H9 (cell line): ENCODE measurements at regions not wholly inside any gene's neighbourhood (a gene's known extent, or its start where the extent isn't known, plus 50 kb on each side); places are given as distances from the start of the nearest gene placed in this dataset.

Experiments used
- DNase-seq: peaks from one replicate; pipeline ENCODE4 v3.0.0-alpha.2; 2017
- H2AFZ ChIP-seq: one replicate; pipeline ENCODE4 v1.6.1; 2013; ENCODE audit warnings: mild to moderate bottlenecking, low read length, control low read depth, moderate library complexity
- H2AK5ac ChIP-seq: 2 replicates; pipeline ENCODE4 v1.6.1; 2013; ENCODE audit warnings: low read length, control low read depth, mixed read lengths; ENCODE audit not compliant: insufficient read length
- H2BK120ac ChIP-seq: one replicate; pipeline ENCODE4 v1.6.1; 2013; ENCODE audit warnings: low read depth, mild to moderate bottlenecking, low read length, control low read depth, inconsistent platforms; ENCODE audit not compliant: poor library complexity, severe bottlenecking
- H2BK12ac ChIP-seq: 2 replicates; pipeline ENCODE4 v1.6.1; 2013; ENCODE audit warnings: low read length, control low read depth, mixed read lengths, low read depth; ENCODE audit not compliant: insufficient read length
- H2BK15ac ChIP-seq: 2 replicates; pipeline ENCODE4 v1.6.1; 2013; ENCODE audit warnings: low read depth, low read length, control low read depth
- H2BK20ac ChIP-seq: one replicate; pipeline ENCODE4 v1.6.1; 2013; ENCODE audit warnings: low read depth, mild to moderate bottlenecking, low read length, control low read depth, inconsistent platforms; ENCODE audit not compliant: poor library complexity, severe bottlenecking
- H2BK5ac ChIP-seq: 2 replicates; pipeline ENCODE4 v1.6.1; 2013; ENCODE audit warnings: low read length, control low read depth, mixed read lengths; ENCODE audit not compliant: insufficient read length
- H3K14ac ChIP-seq: 2 replicates; pipeline ENCODE4 v1.6.1; 2013; ENCODE audit warnings: low read length, control low read depth; ENCODE audit not compliant: insufficient read depth
- H3K18ac ChIP-seq: 2 replicates; pipeline ENCODE4 v1.6.1; 2013; ENCODE audit warnings: low read depth, mild to moderate bottlenecking, mixed read lengths, low read length, control low read depth; ENCODE audit not compliant: insufficient read length
- H3K23ac ChIP-seq: 2 replicates; pipeline ENCODE4 v1.6.1; 2013; ENCODE audit warnings: low read length, control low read depth, mixed read lengths, low read depth; ENCODE audit not compliant: insufficient read length
- H3K23me2 ChIP-seq: 2 replicates; pipeline ENCODE4 v1.6.1; 2013; ENCODE audit warnings: low read depth, mild to moderate bottlenecking, mixed read lengths, low read length, control low read depth; ENCODE audit not compliant: insufficient read length, poor library complexity, severe bottlenecking
- H3K27ac ChIP-seq: 2 replicates; pipeline ENCODE4 v1.5.1; 2013; ENCODE audit warnings: low read length, control low read depth, mixed read lengths, low read depth; ENCODE audit not compliant: insufficient read length
- H3K27me3 ChIP-seq: 2 replicates; pipeline ENCODE4 v1.6.1; 2013; ENCODE audit warnings: low read length, control low read depth, inconsistent platforms; ENCODE audit not compliant: insufficient read depth
- H3K4ac ChIP-seq: 2 replicates; pipeline ENCODE4 v1.6.1; 2013; ENCODE audit warnings: low read depth, mild to moderate bottlenecking, control low read depth, inconsistent platforms, low read length, moderate library complexity
- H3K4me1 ChIP-seq: 2 replicates; pipeline ENCODE4 v1.6.1; 2013; ENCODE audit warnings: low read length, control low read depth, inconsistent platforms; ENCODE audit not compliant: insufficient read depth
- H3K4me2 ChIP-seq: 2 replicates; pipeline ENCODE4 v1.6.1; 2013; ENCODE audit warnings: low read length, control low read depth, mixed read lengths; ENCODE audit not compliant: insufficient read length, insufficient read depth
- H3K56ac ChIP-seq: 2 replicates; pipeline ENCODE4 v1.6.1; 2013; ENCODE audit warnings: low read depth, mild to moderate bottlenecking, mixed read lengths, low read length, control low read depth; ENCODE audit not compliant: insufficient read length
- H3K79me1 ChIP-seq: 2 replicates; pipeline ENCODE4 v1.6.1; 2013; ENCODE audit warnings: low read depth, mild to moderate bottlenecking, moderate library complexity, low read length, control low read depth, inconsistent platforms; ENCODE audit not compliant: insufficient read depth, poor library complexity, severe bottlenecking
- H3K79me2 ChIP-seq: 2 replicates; pipeline ENCODE4 v1.6.1; 2013; ENCODE audit warnings: low read length, control low read depth, inconsistent platforms; ENCODE audit not compliant: insufficient read depth
- H3K9ac ChIP-seq: 2 replicates; pipeline ENCODE4 v1.6.1; 2013; ENCODE audit warnings: low read length, control low read depth, mixed read lengths; ENCODE audit not compliant: insufficient read length; ENCODE audit errors: extremely low read depth
- H3K9me3 ChIP-seq: one replicate; pipeline ENCODE4 v1.6.1; 2013; ENCODE audit warnings: low read depth, low read length, inconsistent platforms; ENCODE audit not compliant: control insufficient read depth
- H3T11ph ChIP-seq: one replicate; pipeline ENCODE4 v1.6.1; 2013; ENCODE audit warnings: mild to moderate bottlenecking, low read length, control low read depth, inconsistent platforms
- H4K20me1 ChIP-seq: one replicate; pipeline ENCODE4 v1.6.1; 2013; ENCODE audit not compliant: control insufficient read depth, insufficient read length, insufficient read depth
- H4K5ac ChIP-seq: 2 replicates; pipeline ENCODE4 v1.6.1; 2013; ENCODE audit warnings: low read depth, mild to moderate bottlenecking, mixed read lengths, low read length, control low read depth; ENCODE audit not compliant: insufficient read length
- H4K8ac ChIP-seq: replicated peaks from 2 replicates; pipeline ENCODE4 v1.6.1; 2013; ENCODE audit warnings: low read length, control low read depth, mixed read lengths, low read depth; ENCODE audit not compliant: insufficient read length
- H4K91ac ChIP-seq: 2 replicates; pipeline ENCODE4 v1.6.1; 2013; ENCODE audit warnings: low read depth, mild to moderate bottlenecking, moderate library complexity, mixed read lengths, low read length, control low read depth; ENCODE audit not compliant: insufficient read length
- H3K27ac Mint-ChIP-seq, 3 experiments: 2 replicates in 2 of 3; 3 replicates in 1 of 3; pipeline ENCODE4 v1.8.0; 2020 to 2021; ENCODE audit warnings: mixed read lengths in 3 of 3, mild to moderate bottlenecking in 1 of 3, moderate library complexity in 1 of 3
- H3K27me3 Mint-ChIP-seq: 2 replicates; pipeline ENCODE4 v1.8.0; 2021; ENCODE audit warnings: low read depth, mild to moderate bottlenecking, moderate library complexity, mixed read lengths
- H3K36me3 Mint-ChIP-seq, 3 experiments: 2 replicates in 2 of 3; 3 replicates in 1 of 3; pipeline ENCODE4 v1.8.0; 2020 to 2021; ENCODE audit warnings: low read depth in 3 of 3, mixed read lengths in 3 of 3; ENCODE audit not compliant: insufficient read depth in 1 of 3
- H3K4me1 Mint-ChIP-seq, 2 experiments: 2 replicates each; pipeline ENCODE4 v1.8.0; 2020; ENCODE audit warnings: mixed read lengths in 2 of 2
- H3K4me3 Mint-ChIP-seq, 2 experiments: 2 replicates in 1 of 2; 3 replicates in 1 of 2; pipeline ENCODE4 v1.8.0; 2020 to 2021; ENCODE audit warnings: mild to moderate bottlenecking in 2 of 2, mixed read lengths in 2 of 2, moderate library complexity in 1 of 2
- H3K9me3 Mint-ChIP-seq, 2 experiments: 2 replicates in 1 of 2; 3 replicates in 1 of 2; pipeline ENCODE4 v1.8.0; 2020; ENCODE audit warnings: mild to moderate bottlenecking in 2 of 2, mixed read lengths in 2 of 2, moderate library complexity in 1 of 2
- WGBS: extraction: QIAGEN DNeasy Blood & Tissue Kit; methylation state at CpG from one replicate; pipeline ENCODE4 v1.1.7; 2013; ENCODE audit warnings: missing lambda C conversion rate, low lambda C conversion rate, mixed read lengths; ENCODE audit not compliant: insufficient read length; ENCODE audit errors: extremely low coverage; 5-methylcytosine and 5-hydroxymethylcytosine counted together
- TF ChIP-seq, protein P1 (sequence below): fragments of 200-600 bp; sonication (generic); conservative IDR thresholded peaks from 3 replicates; pipeline ENCODE4 v1.8.0; 2021; ENCODE audit warnings: antibody characterized with exemption, mild to moderate bottlenecking

DNA sequence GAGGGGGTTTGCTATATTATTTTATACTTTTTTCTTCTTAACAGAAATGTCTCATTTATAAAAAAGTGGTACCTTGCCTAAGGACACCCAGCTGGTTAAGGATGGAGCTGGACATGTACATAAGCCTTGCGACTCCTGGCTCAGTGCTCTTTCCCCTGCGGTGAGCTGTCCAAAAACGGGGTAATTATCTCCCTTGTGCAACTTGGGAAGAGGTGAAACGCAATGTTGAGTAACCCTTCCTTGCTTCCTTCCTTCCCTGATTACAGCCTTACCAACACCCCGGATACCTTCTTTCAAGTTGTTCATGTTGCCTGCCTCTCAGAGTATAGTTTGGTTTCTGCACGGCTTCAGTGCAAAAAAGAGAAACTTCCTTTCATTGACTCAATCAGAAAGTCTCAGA, 94.1 kb upstream of the XYLT1 start:
- DNase-seq, result no peak
- no peaks in the 10 kb centered on the region for H3K9me3 ChIP-seq
- no peak overlapping the region for H3K14ac ChIP-seq
- no peak overlapping the region for H2BK5ac ChIP-seq
- no peak overlapping the region for H4K8ac ChIP-seq
- H3K27me3 ChIP-seq, result no peaks in the 10 kb centered on the region
- H3T11ph ChIP-seq, result no peak overlapping the region
- no peak overlapping the region for H3K4me3 Mint-ChIP-seq
- no peak overlapping the region for H3K56ac ChIP-seq
- no peak overlapping the region for H2BK12ac ChIP-seq
- no peak overlapping the region for H2BK15ac ChIP-seq
- TF ChIP-seq, protein P1, sequence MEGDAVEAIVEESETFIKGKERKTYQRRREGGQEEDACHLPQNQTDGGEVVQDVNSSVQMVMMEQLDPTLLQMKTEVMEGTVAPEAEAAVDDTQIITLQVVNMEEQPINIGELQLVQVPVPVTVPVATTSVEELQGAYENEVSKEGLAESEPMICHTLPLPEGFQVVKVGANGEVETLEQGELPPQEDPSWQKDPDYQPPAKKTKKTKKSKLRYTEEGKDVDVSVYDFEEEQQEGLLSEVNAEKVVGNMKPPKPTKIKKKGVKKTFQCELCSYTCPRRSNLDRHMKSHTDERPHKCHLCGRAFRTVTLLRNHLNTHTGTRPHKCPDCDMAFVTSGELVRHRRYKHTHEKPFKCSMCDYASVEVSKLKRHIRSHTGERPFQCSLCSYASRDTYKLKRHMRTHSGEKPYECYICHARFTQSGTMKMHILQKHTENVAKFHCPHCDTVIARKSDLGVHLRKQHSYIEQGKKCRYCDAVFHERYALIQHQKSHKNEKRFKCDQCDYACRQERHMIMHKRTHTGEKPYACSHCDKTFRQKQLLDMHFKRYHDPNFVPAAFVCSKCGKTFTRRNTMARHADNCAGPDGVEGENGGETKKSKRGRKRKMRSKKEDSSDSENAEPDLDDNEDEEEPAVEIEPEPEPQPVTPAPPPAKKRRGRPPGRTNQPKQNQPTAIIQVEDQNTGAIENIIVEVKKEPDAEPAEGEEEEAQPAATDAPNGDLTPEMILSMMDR, result no peak
- no peaks in the 10 kb centered on the region for H3K36me3 Mint-ChIP-seq
- H3K23me2 ChIP-seq, result no peaks in the 10 kb centered on the region
- no CpG with 5 or more reads among the region's 6 CpGs for WGBS
- H3K4ac ChIP-seq, result no peak overlapping the region
- H4K91ac ChIP-seq, result no peak overlapping the region
- H3K9me3 Mint-ChIP-seq, result no peaks in the 10 kb centered on the region; a peak in 2 of 5 replicates
- H3K9ac ChIP-seq, result no peak overlapping the region
- no peak overlapping the region for H2AFZ ChIP-seq
- no peaks in the 10 kb centered on the region for H3K4me1 Mint-ChIP-seq
- no peaks in the 10 kb centered on the region for H3K79me1 ChIP-seq
- H3K4me2 ChIP-seq, result no peak overlapping the region
- H3K18ac ChIP-seq, result no peak overlapping the region
- H2BK20ac ChIP-seq, result no peak overlapping the region
- H3K79me2 ChIP-seq, result no peaks in the 10 kb centered on the region
- no peaks in the 10 kb centered on the region for H4K20me1 ChIP-seq
- no peak overlapping the region for H2BK120ac ChIP-seq
- H4K5ac ChIP-seq, result no peak overlapping the region
- H3K27ac ChIP-seq, result no peak overlapping the region
- H3K27ac Mint-ChIP-seq, result no peak overlapping the region
- H2AK5ac ChIP-seq, result no peak overlapping the region
- H3K27me3 Mint-ChIP-seq, result 0 out of 2 replicates have a peak, but pooled peaks cover 1% of the 10 kb centered on the region
- no peak overlapping the region for H3K23ac ChIP-seq
- no peaks in the 10 kb centered on the region for H3K4me1 ChIP-seq
